ENCODE measurements at regions not wholly inside any gene's neighbourhood (a gene's known extent, or its start where the extent isn't known, plus 50 kb on each side); places are given as distances from the start of the nearest gene placed in this dataset.

DNA sequence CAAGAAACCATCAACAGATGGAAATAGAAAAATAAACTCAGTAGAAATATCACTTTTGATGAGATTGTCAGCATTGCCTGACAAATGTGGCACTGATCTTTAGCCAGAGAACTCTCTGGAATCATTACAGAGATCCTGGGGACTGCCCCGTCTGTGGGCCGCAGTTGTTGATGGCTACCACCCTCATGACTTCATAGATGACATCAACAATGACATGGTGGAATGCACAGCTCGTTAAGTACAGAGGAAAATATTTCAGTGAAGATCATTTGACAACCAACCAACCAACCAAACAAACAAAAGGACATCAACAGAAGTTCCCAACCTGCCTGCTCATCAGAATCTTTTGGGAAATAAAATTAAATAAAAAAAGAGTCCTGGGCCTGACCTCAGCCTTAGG lies 132.6 kb downstream of the UCHL1 start:
- TF ChIP-seq GATA1 (IDR thresholded peaks at IDR 0.05; ENCODE audit: low read depth, low read length) (no peak), POLR2A (IDR thresholded peaks at IDR 0.05; ENCODE audit: low read length) (no peak)
- DNase-seq = no peak

- DNase-seq = no peak
- TF ChIP-seq POLR2A (IDR thresholded peaks at IDR 0.05; ENCODE audit: low read length) = no peak
- TF ChIP-seq GATA1 (IDR thresholded peaks at IDR 0.05; ENCODE audit: low read depth, low read length) = no peak
Observed at GRCh38 chr4:41390661-41391060, 133.9 kb downstream of the UCHL1 start.

- no peak for DNase-seq
- no peak for TF ChIP-seq GATA1 (IDR thresholded peaks at IDR 0.05; ENCODE audit: low read depth, low read length)
- TF ChIP-seq POLR2A (IDR thresholded peaks at IDR 0.05; ENCODE audit: low read length) = no peak
Observed at GRCh38 chr4:41391271-41391670, 134.5 kb downstream of the UCHL1 start.

- DNase-seq = no peak
- TF ChIP-seq GATA1 (IDR thresholded peaks at IDR 0.05; ENCODE audit: low read depth, low read length) (no peak), POLR2A (IDR thresholded peaks at IDR 0.05; ENCODE audit: low read length) (no peak)
Observed at GRCh38 chr4:41394481-41394894, 137.8 kb downstream of the UCHL1 start.

DNA sequence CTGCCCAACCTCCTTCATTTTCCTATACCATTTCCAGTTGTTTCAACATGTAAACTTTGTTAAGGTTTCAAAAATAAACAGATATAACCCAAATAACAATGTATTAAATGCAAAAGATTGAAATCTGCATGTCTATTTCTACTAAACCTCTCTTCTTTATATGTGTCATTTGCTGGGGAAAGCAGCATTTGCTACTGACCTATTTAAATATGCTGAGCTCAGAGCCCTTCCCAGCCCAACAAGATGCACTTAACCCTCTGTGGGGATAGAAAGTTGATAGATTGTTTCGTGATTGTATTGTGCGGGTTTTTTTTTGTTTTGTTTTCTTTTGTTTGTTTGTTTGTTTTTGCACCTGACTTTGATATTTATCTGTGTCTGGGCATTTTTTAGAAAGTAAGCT lies 139.5 kb downstream of the UCHL1 start:
- no peak for TF ChIP-seq GATA1 (IDR thresholded peaks at IDR 0.05; ENCODE audit: low read depth, low read length)
- no peak for TF ChIP-seq POLR2A (IDR thresholded peaks at IDR 0.05; ENCODE audit: low read length)
- no peak for DNase-seq

DNA sequence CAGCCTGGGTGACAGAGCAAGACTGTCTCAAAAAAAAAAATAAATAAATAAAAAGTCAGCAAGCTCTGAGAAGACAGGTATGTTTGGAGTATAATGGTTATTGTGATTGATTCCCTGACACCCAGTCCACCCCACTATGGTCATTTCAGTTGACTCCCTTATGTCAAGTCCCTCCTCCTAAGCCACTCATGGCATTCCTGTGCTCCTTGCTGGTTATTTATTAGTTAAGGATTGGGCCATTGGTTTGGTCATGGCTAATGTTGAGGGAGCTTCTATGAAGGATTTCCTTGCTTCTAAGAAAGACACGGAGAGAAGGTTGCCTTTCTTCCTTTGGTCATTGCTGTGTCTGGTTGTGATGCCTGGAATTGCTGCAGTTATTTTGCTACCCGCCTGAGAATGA lies 140.1 kb downstream of the UCHL1 start:
- no peak for DNase-seq
- no peak for TF ChIP-seq POLR2A (IDR thresholded peaks at IDR 0.05; ENCODE audit: low read length)
- no peak for TF ChIP-seq GATA1 (IDR thresholded peaks at IDR 0.05; ENCODE audit: low read depth, low read length)

- TF ChIP-seq POLR2A (IDR thresholded peaks at IDR 0.05; ENCODE audit: low read length) (no peak), GATA1 (IDR thresholded peaks at IDR 0.05; ENCODE audit: low read depth, low read length) (no peak)
- DNase-seq = no peak
Observed at GRCh38 chr4:41399231-41399630, 138.7 kb upstream of the LIMCH1 start.

DNA sequence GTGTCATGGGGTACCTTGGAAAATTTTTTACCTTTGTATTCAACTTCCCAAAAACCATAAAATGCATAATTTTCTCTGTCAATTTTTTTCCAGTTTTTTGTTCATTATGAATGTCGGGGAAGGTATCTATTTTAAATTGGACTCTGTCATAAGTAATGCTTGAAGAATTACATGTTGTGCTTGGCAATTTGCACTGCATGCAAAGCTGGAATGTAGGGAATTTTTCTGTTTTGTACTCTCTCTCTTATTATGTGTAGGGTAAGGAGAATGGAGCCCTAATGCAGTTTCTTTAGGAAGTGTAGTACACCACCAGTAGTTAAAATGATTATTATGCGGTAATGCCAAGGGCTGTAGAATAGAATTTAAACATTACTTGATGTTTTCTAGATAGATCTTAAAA lies 137.7 kb upstream of the LIMCH1 start:
- TF ChIP-seq POLR2A (IDR thresholded peaks at IDR 0.05; ENCODE audit: low read length) (no peak), GATA1 (IDR thresholded peaks at IDR 0.05; ENCODE audit: low read depth, low read length) (no peak)
- DNase-seq = no peak

- TF ChIP-seq GATA1 (IDR thresholded peaks at IDR 0.05; ENCODE audit: low read depth, low read length) = no peak
- no peak for TF ChIP-seq POLR2A (IDR thresholded peaks at IDR 0.05; ENCODE audit: low read length)
- no peak for DNase-seq
Observed at GRCh38 chr4:41405464-41406112, 132.4 kb upstream of the LIMCH1 start.

- TF ChIP-seq GATA1 (IDR thresholded peaks at IDR 0.05; ENCODE audit: low read depth, low read length) = no peak
- no peak for TF ChIP-seq POLR2A (IDR thresholded peaks at IDR 0.05; ENCODE audit: low read length)
- no peak for DNase-seq
Observed at GRCh38 chr4:41406113-41406516, 131.8 kb upstream of the LIMCH1 start.

- TF ChIP-seq POLR2A (IDR thresholded peaks at IDR 0.05; ENCODE audit: low read length) = no peak
- no peak for TF ChIP-seq GATA1 (IDR thresholded peaks at IDR 0.05; ENCODE audit: low read depth, low read length)
- no peak for DNase-seq
Observed at GRCh38 chr4:41408150-41408549, 129.8 kb upstream of the LIMCH1 start.

- DNase-seq = no peak
- TF ChIP-seq GATA1 (IDR thresholded peaks at IDR 0.05; ENCODE audit: low read depth, low read length) (no peak), POLR2A (IDR thresholded peaks at IDR 0.05; ENCODE audit: low read length) (no peak)
Observed at GRCh38 chr4:41408859-41409593, 128.9 kb upstream of the LIMCH1 start.

DNA sequence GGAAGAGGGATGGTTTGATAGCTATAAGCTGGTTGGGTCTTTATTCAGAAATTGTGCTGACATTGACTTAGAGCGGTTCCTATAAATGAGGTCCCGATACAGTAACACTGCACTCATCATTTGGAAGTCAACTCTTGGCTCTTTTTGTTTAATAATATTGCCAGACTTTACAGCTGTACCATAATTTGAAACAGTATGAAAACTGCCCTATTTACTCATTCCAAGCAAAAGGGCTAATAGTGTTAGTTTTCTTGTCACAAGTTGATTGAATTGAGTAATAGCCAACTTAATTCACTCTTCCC lies 128.4 kb upstream of the LIMCH1 start:
- TF ChIP-seq POLR2A (IDR thresholded peaks at IDR 0.05; ENCODE audit: low read length) = no peak
- no peak for TF ChIP-seq GATA1 (IDR thresholded peaks at IDR 0.05; ENCODE audit: low read depth, low read length)
- DNase-seq = no peak

GRCh38 chr4:41410049-41410448 lies 127.9 kb upstream of the LIMCH1 start:
- DNase-seq = no peak
- TF ChIP-seq POLR2A (IDR thresholded peaks at IDR 0.05; ENCODE audit: low read length) (no peak), GATA1 (IDR thresholded peaks at IDR 0.05; ENCODE audit: low read depth, low read length) (no peak)

All from erythroblast (primary cell).